GM12865 (cell line): ENCODE measurements at regions not wholly inside any gene's neighbourhood (a gene's known extent, or its start where the extent isn't known, plus 50 kb on each side); places are given as distances from the start of the nearest gene placed in this dataset.

Experiments
- DNase-seq: peaks from one replicate; pipeline ENCODE4 v3.0.0; 2010; ENCODE audit warnings: low read depth
- H3K4me3 ChIP-seq: 2 replicates; pipeline ENCODE4 v1.5.1; 2011; ENCODE audit warnings: mild to moderate bottlenecking, low read depth, low read length, control low read depth
- TF ChIP-seq, protein P1 (sequence below): IDR thresholded peaks from 2 replicates; pipeline ENCODE4 v1.5.1; 2011; ENCODE audit warnings: low read length, control low read depth, low read depth, inconsistent platforms; ENCODE audit not compliant: insufficient read depth; ENCODE audit errors: missing control alignments

- H3K4me3 ChIP-seq: no peak overlapping the region
- DNase-seq: no peak
- TF ChIP-seq, protein P1, sequence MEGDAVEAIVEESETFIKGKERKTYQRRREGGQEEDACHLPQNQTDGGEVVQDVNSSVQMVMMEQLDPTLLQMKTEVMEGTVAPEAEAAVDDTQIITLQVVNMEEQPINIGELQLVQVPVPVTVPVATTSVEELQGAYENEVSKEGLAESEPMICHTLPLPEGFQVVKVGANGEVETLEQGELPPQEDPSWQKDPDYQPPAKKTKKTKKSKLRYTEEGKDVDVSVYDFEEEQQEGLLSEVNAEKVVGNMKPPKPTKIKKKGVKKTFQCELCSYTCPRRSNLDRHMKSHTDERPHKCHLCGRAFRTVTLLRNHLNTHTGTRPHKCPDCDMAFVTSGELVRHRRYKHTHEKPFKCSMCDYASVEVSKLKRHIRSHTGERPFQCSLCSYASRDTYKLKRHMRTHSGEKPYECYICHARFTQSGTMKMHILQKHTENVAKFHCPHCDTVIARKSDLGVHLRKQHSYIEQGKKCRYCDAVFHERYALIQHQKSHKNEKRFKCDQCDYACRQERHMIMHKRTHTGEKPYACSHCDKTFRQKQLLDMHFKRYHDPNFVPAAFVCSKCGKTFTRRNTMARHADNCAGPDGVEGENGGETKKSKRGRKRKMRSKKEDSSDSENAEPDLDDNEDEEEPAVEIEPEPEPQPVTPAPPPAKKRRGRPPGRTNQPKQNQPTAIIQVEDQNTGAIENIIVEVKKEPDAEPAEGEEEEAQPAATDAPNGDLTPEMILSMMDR: no peak
These were observed 61.9 kb downstream of the FOXL3 start for GRCh38 chr7:351681-352480.

DNA sequence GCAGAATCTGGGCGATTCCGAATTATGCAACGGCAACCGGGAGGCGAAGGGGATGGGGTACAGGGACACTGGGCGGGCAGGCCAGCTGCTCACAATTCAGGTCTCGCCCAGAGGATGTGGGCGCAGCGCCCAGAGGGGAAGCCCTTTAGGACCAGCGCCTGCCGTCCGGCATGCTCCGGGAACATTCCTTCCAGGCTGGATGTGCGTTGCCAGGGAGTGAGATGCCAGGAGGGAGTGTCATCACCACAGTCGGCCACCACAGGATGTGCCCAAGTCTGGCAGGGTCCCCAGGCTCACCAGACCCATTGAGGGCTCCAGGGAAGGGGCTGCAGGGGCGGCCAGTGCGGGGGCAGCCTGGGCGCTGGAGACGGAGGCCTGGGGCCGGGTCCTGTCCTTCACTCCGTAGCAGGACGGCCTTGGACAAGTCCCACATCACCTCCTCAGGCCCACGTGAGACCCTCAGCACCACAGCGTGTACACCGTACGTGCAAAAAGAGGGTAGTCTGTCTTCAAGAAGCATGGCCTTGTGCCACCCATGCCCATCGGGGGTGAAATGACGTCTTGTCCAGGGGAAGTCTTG lies 63.9 kb downstream of the FOXL3 start:
- TF ChIP-seq, protein P1: no peak
- no peak overlapping the region for H3K4me3 ChIP-seq
- DNase-seq: no peak

DNA sequence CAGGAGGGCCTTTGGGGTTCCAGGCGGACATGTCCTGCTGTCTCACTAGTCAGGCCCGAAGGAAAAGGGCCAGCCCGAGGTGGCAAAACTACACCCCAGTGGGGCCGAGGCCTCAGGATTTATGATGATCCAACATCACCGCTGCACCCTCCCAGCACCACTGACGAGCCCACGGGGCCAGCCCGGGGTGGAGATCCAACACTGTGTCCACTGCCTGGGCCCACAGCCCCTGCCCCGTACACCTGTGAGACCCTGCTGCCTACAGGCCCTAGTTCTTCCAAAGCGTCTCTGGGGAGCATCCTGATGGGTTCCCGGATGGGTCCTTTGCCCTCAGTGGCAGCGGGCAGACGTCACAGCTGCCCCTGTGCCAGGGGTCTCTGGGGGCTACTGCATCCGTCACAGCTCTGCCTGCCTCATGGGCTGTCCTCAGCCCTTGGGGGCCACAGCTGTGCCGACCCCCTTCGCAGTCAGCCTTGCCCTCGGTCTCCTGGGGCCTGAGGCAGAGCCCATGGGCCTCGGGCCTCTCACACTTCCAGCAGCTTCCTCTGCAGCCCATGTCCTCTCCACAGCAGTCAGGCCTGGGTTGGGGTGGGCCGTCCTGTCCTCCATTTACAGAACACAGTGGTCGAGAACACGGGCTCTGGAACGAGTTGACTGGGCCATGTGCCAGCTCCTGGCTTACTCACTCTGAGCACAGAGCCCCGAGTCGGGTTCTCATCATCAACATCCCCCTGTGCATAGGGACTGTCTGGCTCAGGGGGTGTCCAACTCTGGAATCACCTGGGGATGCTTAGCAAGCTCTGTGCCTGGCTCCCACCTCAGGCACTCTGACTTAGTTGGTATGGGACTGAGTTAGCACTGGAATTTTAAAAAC lies 64.9 kb downstream of the FOXL3 start:
- no peak for DNase-seq

GRCh38 chr7:355568-355967 lies 65.6 kb downstream of the FOXL3 start:
- DNase-seq: no peak
- H3K4me3 ChIP-seq: no peak overlapping the region
- TF ChIP-seq, protein P1: no peak

More for the DNA sequence above, 64.9 kb downstream of the FOXL3 start:
- no peak overlapping the region for H3K4me3 ChIP-seq
- TF ChIP-seq, protein P1: no peak

DNA sequence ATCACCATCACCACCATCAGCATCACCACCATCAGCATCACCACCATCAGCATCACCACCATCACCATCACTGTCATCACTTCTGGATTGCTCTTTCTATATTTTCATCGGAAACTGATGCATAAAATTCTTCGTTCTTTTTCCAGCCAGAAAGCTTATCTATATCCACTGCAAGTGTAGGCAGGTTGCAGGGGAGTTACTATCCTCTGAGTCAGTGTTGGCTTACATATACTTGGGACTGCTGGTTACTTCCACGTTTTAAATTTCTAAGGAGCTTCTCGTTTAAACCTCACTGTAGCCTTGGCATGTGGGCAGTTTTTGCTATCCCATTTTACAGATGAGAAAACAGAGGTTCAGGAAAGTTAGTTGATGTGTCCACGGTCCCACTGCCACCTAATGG lies 66.1 kb downstream of the FOXL3 start:
- DNase-seq: no peak
- no peak overlapping the region for H3K4me3 ChIP-seq
- TF ChIP-seq, protein P1: no peak

- H3K4me3 ChIP-seq: no peak overlapping the region
- no peak for DNase-seq
- TF ChIP-seq, protein P1: no peak
These were observed 66.9 kb downstream of the FOXL3 start for GRCh38 chr7:356691-357462.
